Stomach (tissue), 4 donors: ENCODE measurements at regions not wholly inside any gene's neighbourhood (a gene's known extent, or its start where the extent isn't known, plus 50 kb on each side); places are given as distances from the start of the nearest gene placed in this dataset.

Experiments used
- CTCF ChIP-seq, 7 experiments: fragments of 450-650 bp in 4 of 7; fragments of 200-600 bp in 3 of 7; sonication (generic) in 3 of 7; IDR thresholded peaks; one replicate each; pipeline ENCODE4 v1.5.1; 2016 to 2019; ENCODE audit warnings: antibody characterized with exemption in 7 of 7, control low read depth in 2 of 7, mild to moderate bottlenecking in 1 of 7
- POLR2A ChIP-seq, 4 donors: fragments of 450-650 bp; IDR thresholded peaks; one replicate each; pipeline ENCODE4 v1.6.1; 2016; ENCODE audit warnings: antibody characterized with exemption in 4 of 4, control low read depth in 2 of 4, mild to moderate bottlenecking in 1 of 4, moderate library complexity in 1 of 4
- POLR2AphosphoS5 ChIP-seq, 3 donors: sonication (generic); formaldehyde crosslinking; IDR thresholded peaks; one replicate each; pipeline ENCODE4 v1.6.1; 2016; ENCODE audit warnings: antibody characterized with exemption in 3 of 3

- TF ChIP-seq CTCF (IDR thresholded peaks at IDR 0.05) (no peak), POLR2A (IDR thresholded peaks at IDR 0.05) (no peak), POLR2AphosphoS5 (IDR thresholded peaks at IDR 0.05) (no peak)
Measured at GRCh38 chr5:110269478-110270142, 456.9 kb downstream of the TMEM232 start.
